Inflammatory macrophage treated with lipopolysaccharide for 4 hours (primary cell): ENCODE measurements at regions not wholly inside any gene's neighbourhood (a gene's known extent, or its start where the extent isn't known, plus 50 kb on each side); places are given as distances from the start of the nearest gene placed in this dataset.

Experiments used
- DNase-seq: peaks from one replicate; pipeline ENCODE4 v3.0.0-alpha.2; 2020

- DNase-seq = no peak
These were observed 87.7 kb upstream of the COCH start for GRCh38 chr14:30786701-30787100.

DNA sequence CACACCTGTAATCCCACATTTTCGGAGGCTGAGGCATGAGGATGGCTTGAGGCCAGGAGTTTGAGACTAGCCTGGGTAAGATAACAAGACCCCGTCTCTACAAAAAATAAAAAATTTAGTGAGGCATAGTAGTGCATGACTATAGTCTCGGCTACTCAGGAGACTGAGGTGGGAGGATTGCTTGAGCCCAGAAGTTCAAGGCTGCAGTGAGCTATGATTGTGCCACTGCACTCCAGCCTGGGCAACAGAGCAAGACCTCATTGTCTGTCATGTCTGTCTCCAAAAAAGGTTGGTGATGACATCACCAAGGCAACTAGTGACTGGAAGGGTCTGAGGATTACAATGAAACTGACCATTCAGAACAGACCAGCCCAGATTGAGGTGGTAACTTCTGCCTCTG lies 83.5 kb upstream of the COCH start:
- DNase-seq = no peak

GRCh38 chr14:30791522-30792351 lies 82.6 kb upstream of the COCH start:
- no peak for DNase-seq

- DNase-seq = peak; percentile 47
These were observed 77.7 kb upstream of the COCH start for GRCh38 chr14:30796707-30797106.

DNA sequence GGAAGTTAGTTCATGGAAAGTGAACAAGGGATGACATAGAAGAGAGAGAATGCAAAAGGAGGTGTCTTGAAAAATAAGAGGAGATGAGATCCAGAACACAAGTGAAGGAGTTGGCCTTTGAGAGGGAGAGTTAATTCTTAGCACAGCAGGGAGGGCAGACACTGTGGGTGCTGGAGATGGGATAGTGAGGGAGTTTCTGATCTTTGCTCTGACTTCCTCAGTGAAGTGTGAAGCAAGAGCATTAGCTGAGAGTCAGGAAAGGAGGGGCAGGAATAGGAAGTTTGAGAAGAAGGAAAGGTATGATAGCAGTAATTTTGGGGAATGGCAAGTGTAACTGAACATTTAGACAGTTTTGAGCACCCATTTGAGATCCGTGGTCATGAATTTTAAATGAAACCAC lies 75.8 kb upstream of the COCH start:
- DNase-seq = peak; percentile 3

GRCh38 chr14:30798961-30799360 lies 75.4 kb upstream of the COCH start:
- no peak for DNase-seq

DNA sequence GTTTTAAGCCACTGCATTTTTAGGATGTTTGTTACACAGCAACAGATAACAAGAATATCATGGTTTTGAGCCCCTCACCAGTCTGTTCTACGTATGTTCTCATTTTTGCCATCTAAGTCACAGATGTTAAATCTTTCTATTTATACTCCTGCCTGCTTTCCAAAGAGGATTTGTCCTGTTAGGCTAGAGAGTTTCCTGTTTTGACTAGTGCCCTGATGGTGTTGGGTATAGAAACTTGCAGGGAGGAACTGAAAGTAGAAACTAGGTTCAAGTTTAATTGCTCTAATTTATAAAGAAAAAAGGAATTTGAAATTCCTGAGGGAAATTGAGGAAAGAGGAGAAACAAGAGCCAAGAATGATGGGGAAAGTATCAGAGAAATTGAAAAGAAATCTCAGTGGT lies 74.4 kb upstream of the COCH start:
- peak; percentile 28 for DNase-seq

- no peak for DNase-seq
These were observed 71.2 kb upstream of the COCH start for GRCh38 chr14:30803185-30803584.

- no peak for DNase-seq
These were observed 69.1 kb upstream of the COCH start for GRCh38 chr14:30805284-30805683.

- no peak for DNase-seq
These were observed 65.8 kb upstream of the COCH start for GRCh38 chr14:30808576-30808975.

DNA sequence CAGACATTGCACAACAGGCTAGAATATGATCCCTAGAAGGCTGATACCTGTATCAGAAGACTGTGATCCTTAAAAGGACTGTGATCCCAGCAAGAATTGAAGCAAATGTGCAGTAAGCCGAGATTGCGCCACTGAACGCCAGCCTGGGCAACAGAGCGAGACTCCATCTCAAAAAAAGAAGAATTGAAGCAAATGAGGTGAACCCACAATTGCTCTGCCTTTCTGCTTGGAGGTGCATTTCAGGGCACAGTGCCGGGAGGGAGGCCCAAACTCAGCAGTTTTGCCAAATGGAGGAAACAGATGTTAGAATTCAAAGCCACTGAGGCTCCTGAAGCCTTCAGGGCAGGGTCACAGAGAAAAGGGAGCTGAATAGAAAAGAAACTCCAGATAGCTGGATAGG lies 61.1 kb upstream of the COCH start:
- DNase-seq = no peak

DNA sequence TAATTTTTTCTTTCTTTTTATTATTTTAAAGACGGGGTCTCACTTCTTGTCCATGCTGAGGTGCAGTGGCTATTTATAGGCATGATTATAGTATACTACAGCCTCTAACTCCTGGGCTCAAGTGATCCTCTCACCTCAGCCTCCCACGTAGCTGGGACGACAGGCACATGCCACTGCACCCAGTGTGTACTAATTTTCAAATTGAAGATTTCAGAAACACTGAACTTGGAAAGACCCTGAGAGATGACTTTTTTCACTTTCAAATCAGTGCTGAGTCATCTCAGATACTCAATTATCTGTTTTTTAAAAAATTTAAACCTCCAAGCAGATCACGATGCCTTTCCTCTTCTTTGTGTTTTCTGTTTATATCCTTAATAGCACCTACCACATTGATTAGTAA lies 53.7 kb upstream of the COCH start:
- no peak for DNase-seq

DNA sequence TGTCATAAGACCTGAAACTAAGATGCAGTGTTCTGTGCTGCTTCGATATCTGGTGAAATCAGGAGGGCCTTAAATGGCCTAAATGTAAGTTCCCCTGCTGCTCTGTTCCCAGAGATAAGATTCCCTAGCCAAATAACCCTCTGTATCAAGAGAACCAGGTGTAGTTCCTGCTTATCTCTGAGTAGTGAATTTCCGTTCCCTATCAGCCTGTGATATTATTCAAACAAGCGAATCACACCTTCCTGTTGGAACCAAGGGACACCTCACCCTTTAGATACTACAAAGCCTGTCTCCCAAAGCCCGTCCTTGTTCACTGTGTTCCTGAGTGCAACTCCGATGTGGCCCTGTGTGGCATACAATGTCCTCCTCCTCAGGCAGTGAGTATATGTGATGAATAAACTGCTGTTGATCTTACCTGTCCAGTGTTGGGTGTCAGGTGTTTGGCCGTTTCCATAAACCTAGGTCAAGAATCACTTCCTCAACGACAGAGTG lies 52.2 kb upstream of the COCH start:
- DNase-seq = no peak
